ENCODE measurements at regions not wholly inside any gene's neighbourhood (a gene's known extent, or its start where the extent isn't known, plus 50 kb on each side); places are given as distances from the start of the nearest gene placed in this dataset.

GRCh38 chr4:96895826-96896225 is 1055.9 kb downstream of the PDHA2 start:
- POLR2A ChIA-PET (ENCODE audit: partially characterized antibody) = no interaction called here
- H3K27ac ChIP-seq (ENCODE audit: low read depth, low read length) = no peak overlapping the region
- H3K27ac Mint-ChIP-seq = no peak overlapping the region
- DNase-seq = no peak
- no peaks in the 10 kb centered on the region for H3K9me3 ChIP-seq (ENCODE audit: control insufficient read depth in 1 of 2, low read length in 2 of 2)
- H3K4me3 ChIP-seq (ENCODE audit: low read length in 2 of 2) = no peak overlapping the region
- CTCF ChIA-PET (ENCODE audit: partially characterized antibody) = no interaction called here
- no peaks in the 10 kb centered on the region for H3K4me1 ChIP-seq (ENCODE audit: insufficient read depth, low read length)
- no peak overlapping the region for H3K4me3 Mint-ChIP-seq
- no peaks in the 10 kb centered on the region for H3K36me3 ChIP-seq (ENCODE audit: insufficient read depth, low read length)
- H3K27me3 Mint-ChIP-seq = no peaks in the 10 kb centered on the region
- no peaks in the 10 kb centered on the region for H3K27me3 ChIP-seq (ENCODE audit: insufficient read depth, low read length)
- no peaks in the 10 kb centered on the region for H3K4me1 Mint-ChIP-seq
- H3K36me3 Mint-ChIP-seq = no peaks in the 10 kb centered on the region
- intact Hi-C loops (cut with micrococcal nuclease) = no loop called here
- peaks cover 0 to 10% (median 4%) of the 10 kb centered on the region in 8 donors for H3K9me3 Mint-ChIP-seq

- no peaks in the 10 kb centered on the region for H3K4me1 ChIP-seq (ENCODE audit: insufficient read depth, low read length)
- Mint-ChIP-seq H3K9me3 (peaks cover 0 to 7% (median 1%) of the 10 kb centered on the region in 8 donors), H3K4me3 (no peak overlapping the region), H3K4me1 (no peaks in the 10 kb centered on the region), H3K27ac (no peak overlapping the region), H3K36me3 (no peaks in the 10 kb centered on the region), H3K27me3 (no peaks in the 10 kb centered on the region)
- no peaks in the 10 kb centered on the region for H3K9me3 ChIP-seq (ENCODE audit: control insufficient read depth in 1 of 2, low read length in 2 of 2)
- CTCF ChIA-PET (ENCODE audit: partially characterized antibody) = no interaction called here
- H3K27ac ChIP-seq (ENCODE audit: low read depth, low read length) = no peak overlapping the region
- no peak for DNase-seq
- H3K36me3 ChIP-seq (ENCODE audit: insufficient read depth, low read length) = no peaks in the 10 kb centered on the region
- POLR2A ChIA-PET (ENCODE audit: partially characterized antibody) = no interaction called here
- intact Hi-C loops (cut with micrococcal nuclease) = no loop called here
- H3K27me3 ChIP-seq (ENCODE audit: insufficient read depth, low read length) = no peaks in the 10 kb centered on the region
- H3K4me3 ChIP-seq (ENCODE audit: low read length in 2 of 2) = no peak overlapping the region
These were observed 1072.8 kb downstream of the PDHA2 start for GRCh38 chr4:96912716-96913115.

- Mint-ChIP-seq H3K4me3 (no peak overlapping the region), H3K36me3 (no peaks in the 10 kb centered on the region), H3K27me3 (no peaks in the 10 kb centered on the region), H3K27ac (no peak overlapping the region), H3K9me3 (peaks cover 0 to 7% (median 1%) of the 10 kb centered on the region in 8 donors), H3K4me1 (no peaks in the 10 kb centered on the region)
- ChIA-PET POLR2A (ENCODE audit: partially characterized antibody) (no interaction called here), CTCF (ENCODE audit: partially characterized antibody) (no interaction called here)
- Histone ChIP-seq H3K4me1 (ENCODE audit: insufficient read depth, low read length) (no peaks in the 10 kb centered on the region), H3K36me3 (ENCODE audit: insufficient read depth, low read length) (no peaks in the 10 kb centered on the region), H3K4me3 (ENCODE audit: low read length in 2 of 2) (no peak overlapping the region), H3K27ac (ENCODE audit: low read depth, low read length) (no peak overlapping the region), H3K27me3 (ENCODE audit: insufficient read depth, low read length) (no peaks in the 10 kb centered on the region), H3K9me3 (ENCODE audit: control insufficient read depth in 1 of 2, low read length in 2 of 2) (no peaks in the 10 kb centered on the region)
- intact Hi-C loops (cut with micrococcal nuclease) = no loop called here
- no peak for DNase-seq
These were observed 1073.7 kb downstream of the PDHA2 start for GRCh38 chr4:96913441-96914080.

- H3K9me3 ChIP-seq (ENCODE audit: control insufficient read depth in 1 of 2, low read length in 2 of 2) = no peaks in the 10 kb centered on the region
- no peaks in the 10 kb centered on the region for H3K36me3 ChIP-seq (ENCODE audit: insufficient read depth, low read length)
- H3K27ac ChIP-seq (ENCODE audit: low read depth, low read length) = no peak overlapping the region
- H3K4me1 ChIP-seq (ENCODE audit: insufficient read depth, low read length) = no peaks in the 10 kb centered on the region
- Mint-ChIP-seq H3K9me3 (peaks cover 0 to 11% (median 0%) of the 10 kb centered on the region in 8 donors), H3K27me3 (no peaks in the 10 kb centered on the region), H3K4me1 (no peaks in the 10 kb centered on the region), H3K36me3 (no peaks in the 10 kb centered on the region), H3K4me3 (no peak overlapping the region), H3K27ac (no peak overlapping the region)
- intact Hi-C loops (cut with micrococcal nuclease) = no loop called here
- POLR2A ChIA-PET (ENCODE audit: partially characterized antibody) = no interaction called here
- no peak overlapping the region for H3K4me3 ChIP-seq (ENCODE audit: low read length in 2 of 2)
- no peaks in the 10 kb centered on the region for H3K27me3 ChIP-seq (ENCODE audit: insufficient read depth, low read length)
- CTCF ChIA-PET (ENCODE audit: partially characterized antibody) = no interaction called here
- DNase-seq = no peak
These were observed 1076.8 kb downstream of the PDHA2 start for GRCh38 chr4:96916711-96917110.

GRCh38 chr4:96936886-96937285 is 1097.0 kb downstream of the PDHA2 start:
- no peaks in the 10 kb centered on the region for H3K9me3 ChIP-seq (ENCODE audit: control insufficient read depth in 1 of 2, low read length in 2 of 2)
- Mint-ChIP-seq H3K27me3 (no peaks in the 10 kb centered on the region), H3K4me3 (no peak overlapping the region), H3K4me1 (no peaks in the 10 kb centered on the region), H3K9me3 (peaks cover 0 to 6% (median under 1%) of the 10 kb centered on the region in 8 donors), H3K27ac (no peak overlapping the region), H3K36me3 (no peaks in the 10 kb centered on the region)
- no peaks in the 10 kb centered on the region for H3K27me3 ChIP-seq (ENCODE audit: insufficient read depth, low read length)
- no peaks in the 10 kb centered on the region for H3K4me1 ChIP-seq (ENCODE audit: insufficient read depth, low read length)
- no peaks in the 10 kb centered on the region for H3K36me3 ChIP-seq (ENCODE audit: insufficient read depth, low read length)
- no peak overlapping the region for H3K4me3 ChIP-seq (ENCODE audit: low read length in 2 of 2)
- H3K27ac ChIP-seq (ENCODE audit: low read depth, low read length) = no peak overlapping the region
- no peak for DNase-seq
- intact Hi-C loops (cut with micrococcal nuclease) = no loop called here
- CTCF ChIA-PET (ENCODE audit: partially characterized antibody) = no interaction called here
- POLR2A ChIA-PET (ENCODE audit: partially characterized antibody) = no interaction called here

GRCh38 chr4:96946552-96946951 is 1106.7 kb downstream of the PDHA2 start:
- intact Hi-C loops (cut with micrococcal nuclease) = no loop called here
- no peaks in the 10 kb centered on the region for H3K36me3 ChIP-seq (ENCODE audit: insufficient read depth, low read length)
- H3K9me3 ChIP-seq (ENCODE audit: control insufficient read depth in 1 of 2, low read length in 2 of 2) = no peaks in the 10 kb centered on the region
- no peaks in the 10 kb centered on the region for H3K27me3 ChIP-seq (ENCODE audit: insufficient read depth, low read length)
- H3K27ac ChIP-seq (ENCODE audit: low read depth, low read length) = no peak overlapping the region
- no peaks in the 10 kb centered on the region for H3K27me3 Mint-ChIP-seq
- H3K9me3 Mint-ChIP-seq = peaks cover 0 to 9% (median 0%) of the 10 kb centered on the region in 8 donors
- H3K36me3 Mint-ChIP-seq = no peaks in the 10 kb centered on the region
- POLR2A ChIA-PET (ENCODE audit: partially characterized antibody) = no interaction called here
- no peak overlapping the region for H3K4me3 Mint-ChIP-seq
- H3K4me1 Mint-ChIP-seq = no peaks in the 10 kb centered on the region
- no peak overlapping the region for H3K4me3 ChIP-seq (ENCODE audit: low read length in 2 of 2)
- CTCF ChIA-PET (ENCODE audit: partially characterized antibody) = no interaction called here
- DNase-seq = no peak
- H3K4me1 ChIP-seq (ENCODE audit: insufficient read depth, low read length) = no peaks in the 10 kb centered on the region
- H3K27ac Mint-ChIP-seq = peak overlapping the region in 1 of 7 donors; percentile 25

GRCh38 chr4:96952610-96953009 is 1112.7 kb downstream of the PDHA2 start:
- no peaks in the 10 kb centered on the region for H3K4me1 Mint-ChIP-seq
- H3K4me1 ChIP-seq (ENCODE audit: insufficient read depth, low read length) = no peaks in the 10 kb centered on the region
- intact Hi-C loops (cut with micrococcal nuclease) = no loop called here
- H3K27ac ChIP-seq (ENCODE audit: low read depth, low read length) = no peak overlapping the region
- DNase-seq = no peak
- no peaks in the 10 kb centered on the region for H3K27me3 Mint-ChIP-seq
- H3K36me3 Mint-ChIP-seq = no peaks in the 10 kb centered on the region
- CTCF ChIA-PET (ENCODE audit: partially characterized antibody) = no interaction called here
- no peaks in the 10 kb centered on the region for H3K27me3 ChIP-seq (ENCODE audit: insufficient read depth, low read length)
- H3K36me3 ChIP-seq (ENCODE audit: insufficient read depth, low read length) = no peaks in the 10 kb centered on the region
- peaks cover 0 to 9% (median 0%) of the 10 kb centered on the region in 8 donors for H3K9me3 Mint-ChIP-seq
- H3K4me3 Mint-ChIP-seq = no peak overlapping the region
- no peak overlapping the region for H3K4me3 ChIP-seq (ENCODE audit: low read length in 2 of 2)
- POLR2A ChIA-PET (ENCODE audit: partially characterized antibody) = no interaction called here
- H3K27ac Mint-ChIP-seq = no peak overlapping the region
- H3K9me3 ChIP-seq (ENCODE audit: control insufficient read depth in 1 of 2, low read length in 2 of 2) = no peaks in the 10 kb centered on the region

- POLR2A ChIA-PET (ENCODE audit: partially characterized antibody) = no interaction called here
- Mint-ChIP-seq H3K4me1 (no peaks in the 10 kb centered on the region), H3K27ac (no peak overlapping the region), H3K36me3 (no peaks in the 10 kb centered on the region), H3K4me3 (no peak overlapping the region), H3K9me3 (peaks cover 0 to 11% (median 0%) of the 10 kb centered on the region in 8 donors), H3K27me3 (no peaks in the 10 kb centered on the region)
- no peaks in the 10 kb centered on the region for H3K36me3 ChIP-seq (ENCODE audit: insufficient read depth, low read length)
- H3K9me3 ChIP-seq (ENCODE audit: control insufficient read depth in 1 of 2, low read length in 2 of 2) = no peaks in the 10 kb centered on the region
- CTCF ChIA-PET (ENCODE audit: partially characterized antibody) = no interaction called here
- no peaks in the 10 kb centered on the region for H3K27me3 ChIP-seq (ENCODE audit: insufficient read depth, low read length)
- H3K27ac ChIP-seq (ENCODE audit: low read depth, low read length) = no peak overlapping the region
- intact Hi-C loops (cut with micrococcal nuclease) = no loop called here
- no peak overlapping the region for H3K4me3 ChIP-seq (ENCODE audit: low read length in 2 of 2)
- no peaks in the 10 kb centered on the region for H3K4me1 ChIP-seq (ENCODE audit: insufficient read depth, low read length)
- DNase-seq = no peak
These were observed 1115.3 kb downstream of the PDHA2 start for GRCh38 chr4:96955226-96955625.

Data from CD4-positive, alpha-beta memory T cell (primary cell).